GM12878 (cell line): ENCODE measurements at regions not wholly inside any gene's neighbourhood (a gene's known extent, or its start where the extent isn't known, plus 50 kb on each side); places are given as distances from the start of the nearest gene placed in this dataset.

Experiments
- DPF2 ChIP-seq: fragments of 450-650 bp; IDR thresholded peaks from 2 replicates; pipeline ENCODE4 v1.6.1; 2017; ENCODE audit warnings: mild to moderate bottlenecking
- EP300 ChIP-seq, 2 experiments: fragments of 150-350 bp in 1 of 2; IDR thresholded peaks; 2 replicates each; pipeline ENCODE4 v1.6.1; 2011 to 2012; ENCODE audit warnings: low read depth in 2 of 2, low read length in 2 of 2, borderline replicate concordance in 1 of 2, improper control_type of control experiment in 1 of 2, inconsistent platforms in 1 of 2; ENCODE audit not compliant: control insufficient read depth in 1 of 2
- ETV6 ChIP-seq, 2 experiments: fragments of 450-650 bp in 1 of 2; IDR thresholded peaks in 1 of 2; conservative IDR thresholded peaks in 1 of 2; 2 replicates each; pipeline ENCODE4 v1.6.1; 2014; ENCODE audit warnings: antibody characterized with exemption in 1 of 2, borderline replicate concordance in 1 of 2, low read depth in 1 of 2, mild to moderate bottlenecking in 1 of 2, moderate library complexity in 1 of 2
- EZH2 ChIP-seq: IDR thresholded peaks from 2 replicates; pipeline ENCODE4 v1.6.1; 2012; ENCODE audit warnings: low read depth, mild to moderate bottlenecking, control low read depth, inconsistent platforms, low read length, borderline replicate concordance; ENCODE audit not compliant: control insufficient read depth
- JUND ChIP-seq: IDR thresholded peaks from 2 replicates; pipeline ENCODE4 v1.6.1; 2012; ENCODE audit warnings: low read depth, mild to moderate bottlenecking, low read length, improper control_type of control experiment, moderate library complexity
- KAT2A ChIP-seq: conservative IDR thresholded peaks from 2 replicates; pipeline ENCODE4 v1.6.1; 2011; ENCODE audit warnings: low read depth, low read length; ENCODE audit not compliant: control insufficient read depth
- POLR2A ChIP-seq: IDR thresholded peaks from 2 replicates; pipeline ENCODE4 v1.6.1; 2011; ENCODE audit warnings: low read depth, mild to moderate bottlenecking, low read length
- RUNX3 ChIP-seq: IDR thresholded peaks from 2 replicates; pipeline ENCODE4 v1.6.1; 2012; ENCODE audit warnings: low read length, inconsistent platforms
- TAF1 ChIP-seq: IDR thresholded peaks from 2 replicates; pipeline ENCODE4 v1.6.1; 2011; ENCODE audit warnings: mild to moderate bottlenecking, low read depth, low read length, borderline replicate concordance
- ZNF622 ChIP-seq: fragments of 450-650 bp; IDR thresholded peaks from 2 replicates; pipeline ENCODE4 v1.6.1; 2017; ENCODE audit warnings: mild to moderate bottlenecking, inconsistent platforms
- ZZZ3 ChIP-seq: IDR thresholded peaks from 2 replicates; pipeline ENCODE4 v1.6.1; 2011; ENCODE audit warnings: low read depth; ENCODE audit not compliant: control insufficient read depth, insufficient read length
- TF ChIP-seq, protein P1 (sequence below): fragments of 450-650 bp; IDR thresholded peaks from 2 replicates; pipeline ENCODE4 v1.6.1; 2017; ENCODE audit warnings: mild to moderate bottlenecking
- TF ChIP-seq, protein P2 (sequence below), 3 experiments: IDR thresholded peaks in 2 of 3; conservative IDR thresholded peaks in 1 of 3; 2 replicates each; pipeline ENCODE4 v1.5.1; 2011; ENCODE audit warnings: low read depth in 3 of 3, low read length in 3 of 3, mild to moderate bottlenecking in 3 of 3, control low read depth in 2 of 3, moderate library complexity in 2 of 3, inconsistent platforms in 1 of 3, mixed read lengths in 1 of 3; ENCODE audit not compliant: control insufficient read depth in 2 of 3, insufficient read depth in 1 of 3; ENCODE audit errors: extremely low read depth in 1 of 3

DNA sequence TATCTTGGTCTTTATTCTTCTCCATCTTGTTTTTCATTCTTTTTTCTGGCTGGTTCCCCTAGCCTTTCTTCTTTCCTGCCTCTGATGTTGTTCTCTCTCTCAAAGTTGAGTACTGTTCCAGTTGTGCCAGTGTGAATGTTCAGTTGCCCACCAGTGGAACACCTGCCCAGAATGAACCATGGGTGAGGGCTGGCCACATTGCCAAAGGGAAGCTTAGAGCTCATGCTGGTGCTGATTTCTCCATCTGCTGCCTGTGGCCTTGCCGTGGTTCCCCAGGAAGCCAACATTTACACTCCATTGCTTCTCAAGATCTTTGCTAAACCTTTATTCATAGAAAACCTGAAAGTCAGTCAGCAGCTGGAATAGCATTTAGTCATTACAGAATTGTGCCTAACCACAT is 99.1 kb upstream of the MC2R start:
- no peak for TF ChIP-seq DPF2
- TF ChIP-seq, protein P1, sequence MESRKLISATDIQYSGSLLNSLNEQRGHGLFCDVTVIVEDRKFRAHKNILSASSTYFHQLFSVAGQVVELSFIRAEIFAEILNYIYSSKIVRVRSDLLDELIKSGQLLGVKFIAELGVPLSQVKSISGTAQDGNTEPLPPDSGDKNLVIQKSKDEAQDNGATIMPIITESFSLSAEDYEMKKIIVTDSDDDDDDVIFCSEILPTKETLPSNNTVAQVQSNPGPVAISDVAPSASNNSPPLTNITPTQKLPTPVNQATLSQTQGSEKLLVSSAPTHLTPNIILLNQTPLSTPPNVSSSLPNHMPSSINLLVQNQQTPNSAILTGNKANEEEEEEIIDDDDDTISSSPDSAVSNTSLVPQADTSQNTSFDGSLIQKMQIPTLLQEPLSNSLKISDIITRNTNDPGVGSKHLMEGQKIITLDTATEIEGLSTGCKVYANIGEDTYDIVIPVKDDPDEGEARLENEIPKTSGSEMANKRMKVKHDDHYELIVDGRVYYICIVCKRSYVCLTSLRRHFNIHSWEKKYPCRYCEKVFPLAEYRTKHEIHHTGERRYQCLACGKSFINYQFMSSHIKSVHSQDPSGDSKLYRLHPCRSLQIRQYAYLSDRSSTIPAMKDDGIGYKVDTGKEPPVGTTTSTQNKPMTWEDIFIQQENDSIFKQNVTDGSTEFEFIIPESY, result no peak
- TF ChIP-seq, protein P2, sequence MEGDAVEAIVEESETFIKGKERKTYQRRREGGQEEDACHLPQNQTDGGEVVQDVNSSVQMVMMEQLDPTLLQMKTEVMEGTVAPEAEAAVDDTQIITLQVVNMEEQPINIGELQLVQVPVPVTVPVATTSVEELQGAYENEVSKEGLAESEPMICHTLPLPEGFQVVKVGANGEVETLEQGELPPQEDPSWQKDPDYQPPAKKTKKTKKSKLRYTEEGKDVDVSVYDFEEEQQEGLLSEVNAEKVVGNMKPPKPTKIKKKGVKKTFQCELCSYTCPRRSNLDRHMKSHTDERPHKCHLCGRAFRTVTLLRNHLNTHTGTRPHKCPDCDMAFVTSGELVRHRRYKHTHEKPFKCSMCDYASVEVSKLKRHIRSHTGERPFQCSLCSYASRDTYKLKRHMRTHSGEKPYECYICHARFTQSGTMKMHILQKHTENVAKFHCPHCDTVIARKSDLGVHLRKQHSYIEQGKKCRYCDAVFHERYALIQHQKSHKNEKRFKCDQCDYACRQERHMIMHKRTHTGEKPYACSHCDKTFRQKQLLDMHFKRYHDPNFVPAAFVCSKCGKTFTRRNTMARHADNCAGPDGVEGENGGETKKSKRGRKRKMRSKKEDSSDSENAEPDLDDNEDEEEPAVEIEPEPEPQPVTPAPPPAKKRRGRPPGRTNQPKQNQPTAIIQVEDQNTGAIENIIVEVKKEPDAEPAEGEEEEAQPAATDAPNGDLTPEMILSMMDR (IDR thresholded peaks at IDR 0.05 in 2 of 3, conservative IDR thresholded peaks at IDR 0.05 in 1 of 3; ENCODE audit: control insufficient read depth in 2 of 3, extremely low read depth in 1 of 3, insufficient read depth in 1 of 3, low read depth in 3 of 3, low read length in 3 of 3), result no peak
- TF ChIP-seq ZZZ3, result no peak
- no peak for TF ChIP-seq KAT2A
- no peak for TF ChIP-seq RUNX3
- no peak for TF ChIP-seq JUND
- no peak for TF ChIP-seq EP300 (IDR thresholded peaks at IDR 0.05; ENCODE audit: borderline replicate concordance in 1 of 2, control insufficient read depth in 1 of 2, low read depth in 2 of 2, low read length in 2 of 2)
- no peak for TF ChIP-seq TAF1
- no peak for TF ChIP-seq ZNF622
- no peak for TF ChIP-seq POLR2A
- no peak for TF ChIP-seq ETV6 (conservative IDR thresholded peaks at IDR 0.05 in 1 of 2, IDR thresholded peaks at IDR 0.05 in 1 of 2; ENCODE audit: borderline replicate concordance in 1 of 2, low read depth in 1 of 2)
- TF ChIP-seq EZH2, result no peak
